HCT116 (cell line): ENCODE measurements at regions not wholly inside any gene's neighbourhood (a gene's known extent, or its start where the extent isn't known, plus 50 kb on each side); places are given as distances from the start of the nearest gene placed in this dataset.

Experiments used
- ATAC-seq: fragments of 200-7000 bp; cut with Tn5 transposase; 2 replicates; pipeline ENCODE4 v1.9.1; 2020; ENCODE audit warnings: mild to moderate bottlenecking, moderate library complexity
- BruUV-seq: library from RNA; stranded (reverse); fragments of 400-500 nt; replicated peaks from 2 replicates; lab custom pipeline; 2021; lab: Mats Ljungman, UMichigan
- CTCF ChIA-PET: fragments of 300-600 bp; sonication (Branson Sonifier 250); formaldehyde crosslinking; loops from one replicate; lab custom pipeline; 2021; ENCODE audit warnings: antibody characterized with exemption; lab: Charles Lee
- POLR2A ChIA-PET: fragments of 300-600, 350-600 bp; sonication (Branson Sonifier 250); formaldehyde crosslinking; loops from one replicate; lab custom pipeline; 2021; ENCODE audit warnings: antibody characterized with exemption; lab: Charles Lee
- RAD21 ChIA-PET, 2 experiments: fragments of 300-600 bp; sonication (Branson Sonifier 250); formaldehyde crosslinking; loops; one replicate each; lab custom pipeline; 2023; ENCODE audit warnings: low total read pairs in 2 of 2; ENCODE audit not compliant: uncharacterized antibody in 2 of 2, unreplicated experiment in 2 of 2, low non-redundant PET in 1 of 2; lab: Charles Lee
- DNase-seq: peaks from one replicate; pipeline ENCODE4 v3.0.0-alpha.2; 2010; ENCODE audit warnings: low read depth, low spot score
- H2AFZ ChIP-seq: fragments of 200-600 bp; shearing (Covaris generic), sonication (generic); 2 replicates; pipeline ENCODE4 v1.6.1; 2017; ENCODE audit warnings: low read depth, mixed run types, mixed read lengths, antibody characterized with exemption, low read length; ENCODE audit not compliant: poor library complexity, severe bottlenecking
- H3K27ac ChIP-seq: 2 replicates; pipeline ENCODE4 v1.5.1; 2012; ENCODE audit warnings: low read depth, low read length
- H3K27me3 ChIP-seq: fragments of 200-600 bp; sonication (generic); 2 replicates; pipeline ENCODE4 v1.6.1; 2016; ENCODE audit warnings: mixed run types, low read length, mixed read lengths; ENCODE audit not compliant: insufficient read depth
- H3K36me3 ChIP-seq, 2 experiments: fragments of 200-500 bp in 1 of 2; fragments of 200-600 bp in 1 of 2; sonication (Bioruptor generic) in 1 of 2; sonication (generic) in 1 of 2; 2 replicates each; pipeline versions ENCODE4 v1.5.1 to v1.6.1; 2014 to 2016; ENCODE audit warnings: low read length in 2 of 2, inconsistent platforms in 1 of 2, mixed read lengths in 1 of 2, mixed run types in 1 of 2; ENCODE audit not compliant: insufficient read depth in 2 of 2, control insufficient read depth in 1 of 2
- H3K4me1 ChIP-seq, 2 experiments: fragments of 200-600 bp in 1 of 2; sonication (generic) in 1 of 2; 2 replicates each; pipeline versions ENCODE4 v1.5.1 to v1.6.1; 2012 to 2017; ENCODE audit warnings: low read length in 2 of 2, inconsistent platforms in 1 of 2, mild to moderate bottlenecking in 1 of 2, mixed read lengths in 1 of 2, mixed run types in 1 of 2, moderate library complexity in 1 of 2; ENCODE audit not compliant: insufficient read depth in 2 of 2, control insufficient read depth in 1 of 2
- H3K4me2 ChIP-seq: fragments of 200-600 bp; sonication (generic); 2 replicates; pipeline ENCODE4 v1.6.1; 2017; ENCODE audit warnings: mixed run types, low read length, mixed read lengths
- H3K4me3 ChIP-seq, 2 experiments: fragments of 200-600 bp in 1 of 2; sonication (generic) in 1 of 2; replicated peaks in 1 of 2; 2 replicates each; pipeline ENCODE4 v1.5.1; 2011 to 2016; ENCODE audit warnings: low read length in 2 of 2, control low read depth in 1 of 2, low read depth in 1 of 2, mild to moderate bottlenecking in 1 of 2, mixed read lengths in 1 of 2, mixed run types in 1 of 2
- H3K79me2 ChIP-seq: fragments of 200-600 bp; sonication (generic); 2 replicates; pipeline ENCODE4 v1.6.1; 2017; ENCODE audit warnings: mild to moderate bottlenecking, mixed run types, low read length, moderate library complexity, mixed read lengths; ENCODE audit not compliant: insufficient read depth
- H3K9ac ChIP-seq: fragments of 200-600 bp; sonication (generic); 2 replicates; pipeline ENCODE4 v1.6.1; 2016; ENCODE audit warnings: low read length, mixed read lengths
- H3K9me2 ChIP-seq: fragments of 200-600 bp; sonication (generic), shearing (Covaris generic); 2 replicates; pipeline ENCODE4 v1.6.1; 2017; ENCODE audit warnings: mixed run types, mild to moderate bottlenecking, moderate library complexity; ENCODE audit not compliant: insufficient read depth
- H3K9me3 ChIP-seq, 2 experiments: fragments of 200-500 bp in 1 of 2; fragments of 200-600 bp in 1 of 2; sonication (Bioruptor generic) in 1 of 2; sonication (generic) in 1 of 2; 2 replicates each; pipeline ENCODE4 v1.6.1; 2014 to 2017; ENCODE audit warnings: low read length in 2 of 2, mixed read lengths in 2 of 2, inconsistent platforms in 1 of 2, low read depth in 1 of 2, mild to moderate bottlenecking in 1 of 2, mixed run types in 1 of 2, moderate library complexity in 1 of 2; ENCODE audit not compliant: control insufficient read depth in 1 of 2, insufficient read depth in 1 of 2
- H4K20me1 ChIP-seq: fragments of 200-600 bp; sonication (generic), shearing (Covaris generic); 2 replicates; pipeline ENCODE4 v1.6.1; 2017; ENCODE audit warnings: mixed run types, mild to moderate bottlenecking, moderate library complexity; ENCODE audit not compliant: insufficient read depth
- CEBPB ChIP-seq: IDR thresholded peaks from 2 replicates; pipeline ENCODE4 v1.6.1; 2012; ENCODE audit warnings: low read depth
- EZH2 ChIP-seq: fragments of 200-600 bp; sonication (generic); IDR thresholded peaks from 2 replicates; pipeline ENCODE4 v1.6.1; 2017; ENCODE audit warnings: antibody characterized with exemption, mixed run types
- EZH2phosphoT487 ChIP-seq: fragments of 200-600 bp; IDR thresholded peaks from 2 replicates; pipeline ENCODE4 v1.6.1; 2018; ENCODE audit warnings: antibody characterized with exemption, borderline replicate concordance
- SIN3A ChIP-seq: IDR thresholded peaks from 2 replicates; pipeline ENCODE4 v1.6.1; 2012; ENCODE audit warnings: low read depth
- intact Hi-C: fragments of 100-400 bp; cut with micrococcal nuclease; formaldehyde crosslinking; loops from 2 replicates; pipeline ENCODE4 v1.10.0; 2022
- TF ChIP-seq, protein P1 (sequence below): IDR thresholded peaks from 2 replicates; pipeline ENCODE4 v1.6.1; 2011; ENCODE audit warnings: mild to moderate bottlenecking, low read length, moderate library complexity; ENCODE audit not compliant: insufficient replicate concordance; ENCODE audit errors: extremely low read depth
- TF ChIP-seq, protein P2 (sequence below), 3 experiments: fragments of 200-600 bp in 1 of 3; sonication (generic) in 1 of 3; IDR thresholded peaks in 2 of 3; conservative IDR thresholded peaks in 1 of 3; 2 replicates each; pipeline ENCODE4 v1.5.1; 2012 to 2017; ENCODE audit warnings: low read depth in 2 of 3, low read length in 2 of 3, antibody characterized with exemption in 1 of 3, borderline replicate concordance in 1 of 3, control low read depth in 1 of 3, mild to moderate bottlenecking in 1 of 3, mixed read lengths in 1 of 3, mixed run types in 1 of 3, moderate library complexity in 1 of 3; ENCODE audit not compliant: insufficient read depth in 1 of 3

DNA sequence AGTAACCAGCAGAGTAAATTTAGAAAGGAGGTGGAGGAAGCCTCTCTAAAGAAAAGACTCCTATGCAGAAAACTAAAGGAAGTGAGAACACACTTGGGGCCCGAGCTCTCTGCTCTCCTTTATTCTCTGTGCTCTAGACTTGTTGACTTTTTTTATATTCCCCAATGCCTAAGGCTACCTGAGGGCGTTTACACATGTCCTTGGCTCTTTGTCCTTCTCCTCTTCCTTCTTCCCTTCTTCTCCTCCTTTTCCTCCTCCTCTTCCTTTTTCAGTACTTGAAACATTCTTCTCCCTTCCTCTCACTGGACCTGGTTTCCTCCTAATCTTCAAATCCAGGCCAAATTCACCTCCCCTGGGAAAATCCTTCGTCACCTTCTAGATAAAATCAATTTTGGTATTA is 256.4 kb upstream of the TRPC7 start:
- ChIA-PET POLR2A (no interaction called here), RAD21 (no interaction called here), CTCF (no interaction called here)
- Histone ChIP-seq H3K9ac (no peak overlapping the region), H3K36me3 (no peaks in the 10 kb centered on the region), H3K4me1 (no peaks in the 10 kb centered on the region), H3K9me2 (no peaks in the 10 kb centered on the region), H3K79me2 (no peaks in the 10 kb centered on the region), H3K9me3 (no peaks in the 10 kb centered on the region), H3K27ac (no peak overlapping the region), H3K4me3 (no peak overlapping the region), H2AFZ (no peak overlapping the region), H3K4me2 (no peak overlapping the region), H4K20me1 (no peaks in the 10 kb centered on the region), H3K27me3 (0 out of 2 replicates have a peak, but pooled peaks cover 3% of the 10 kb centered on the region)
- no TSS peak for BruUV-seq
- ATAC-seq (no peak), DNase-seq (no peak)
- intact Hi-C loops = no loop called here
- no peak for TF ChIP-seq EZH2
- TF ChIP-seq CEBPB = no peak
- TF ChIP-seq SIN3A = no peak
- TF ChIP-seq EZH2phosphoT487 = no peak
- TF ChIP-seq, protein P1, sequence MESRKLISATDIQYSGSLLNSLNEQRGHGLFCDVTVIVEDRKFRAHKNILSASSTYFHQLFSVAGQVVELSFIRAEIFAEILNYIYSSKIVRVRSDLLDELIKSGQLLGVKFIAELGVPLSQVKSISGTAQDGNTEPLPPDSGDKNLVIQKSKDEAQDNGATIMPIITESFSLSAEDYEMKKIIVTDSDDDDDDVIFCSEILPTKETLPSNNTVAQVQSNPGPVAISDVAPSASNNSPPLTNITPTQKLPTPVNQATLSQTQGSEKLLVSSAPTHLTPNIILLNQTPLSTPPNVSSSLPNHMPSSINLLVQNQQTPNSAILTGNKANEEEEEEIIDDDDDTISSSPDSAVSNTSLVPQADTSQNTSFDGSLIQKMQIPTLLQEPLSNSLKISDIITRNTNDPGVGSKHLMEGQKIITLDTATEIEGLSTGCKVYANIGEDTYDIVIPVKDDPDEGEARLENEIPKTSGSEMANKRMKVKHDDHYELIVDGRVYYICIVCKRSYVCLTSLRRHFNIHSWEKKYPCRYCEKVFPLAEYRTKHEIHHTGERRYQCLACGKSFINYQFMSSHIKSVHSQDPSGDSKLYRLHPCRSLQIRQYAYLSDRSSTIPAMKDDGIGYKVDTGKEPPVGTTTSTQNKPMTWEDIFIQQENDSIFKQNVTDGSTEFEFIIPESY = no peak

DNA sequence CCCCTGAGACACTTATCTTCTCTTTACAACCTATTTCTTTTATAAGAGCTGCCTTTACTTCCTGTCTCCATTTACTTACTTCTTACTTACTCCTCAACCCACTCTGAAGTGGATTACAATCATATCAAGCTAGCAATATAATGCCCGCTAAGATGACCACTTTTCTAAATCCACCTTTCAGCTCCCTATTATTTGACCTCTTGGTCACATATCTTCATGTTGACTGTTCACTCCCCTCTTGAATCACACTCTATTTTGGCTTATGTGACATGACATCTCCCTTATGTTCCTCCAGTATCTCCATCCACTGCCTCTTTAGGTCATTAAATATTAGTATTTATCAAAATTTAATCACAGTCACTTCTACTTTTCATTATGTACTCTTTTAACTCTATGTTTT is 255.3 kb upstream of the TRPC7 start:
- H2AFZ ChIP-seq = no peak overlapping the region
- no TSS peak for BruUV-seq
- CTCF ChIA-PET = no interaction called here
- TF ChIP-seq, protein P2, sequence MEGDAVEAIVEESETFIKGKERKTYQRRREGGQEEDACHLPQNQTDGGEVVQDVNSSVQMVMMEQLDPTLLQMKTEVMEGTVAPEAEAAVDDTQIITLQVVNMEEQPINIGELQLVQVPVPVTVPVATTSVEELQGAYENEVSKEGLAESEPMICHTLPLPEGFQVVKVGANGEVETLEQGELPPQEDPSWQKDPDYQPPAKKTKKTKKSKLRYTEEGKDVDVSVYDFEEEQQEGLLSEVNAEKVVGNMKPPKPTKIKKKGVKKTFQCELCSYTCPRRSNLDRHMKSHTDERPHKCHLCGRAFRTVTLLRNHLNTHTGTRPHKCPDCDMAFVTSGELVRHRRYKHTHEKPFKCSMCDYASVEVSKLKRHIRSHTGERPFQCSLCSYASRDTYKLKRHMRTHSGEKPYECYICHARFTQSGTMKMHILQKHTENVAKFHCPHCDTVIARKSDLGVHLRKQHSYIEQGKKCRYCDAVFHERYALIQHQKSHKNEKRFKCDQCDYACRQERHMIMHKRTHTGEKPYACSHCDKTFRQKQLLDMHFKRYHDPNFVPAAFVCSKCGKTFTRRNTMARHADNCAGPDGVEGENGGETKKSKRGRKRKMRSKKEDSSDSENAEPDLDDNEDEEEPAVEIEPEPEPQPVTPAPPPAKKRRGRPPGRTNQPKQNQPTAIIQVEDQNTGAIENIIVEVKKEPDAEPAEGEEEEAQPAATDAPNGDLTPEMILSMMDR (IDR thresholded peaks at IDR 0.05 in 2 of 3, conservative IDR thresholded peaks at IDR 0.05 in 1 of 3; ENCODE audit: borderline replicate concordance in 1 of 3, insufficient read depth in 1 of 3, low read depth in 2 of 3, low read length in 2 of 3) = no peak
- no peak for TF ChIP-seq EZH2phosphoT487
- TF ChIP-seq, all 23 proteins: peak for 0
- H3K27me3 ChIP-seq = 0 out of 2 replicates have a peak, but pooled peaks cover 3% of the 10 kb centered on the region
- no peaks in the 10 kb centered on the region for H3K4me1 ChIP-seq
- ChIA-PET RAD21 (no interaction called here), POLR2A (no interaction called here)
- no peaks in the 10 kb centered on the region for H3K9me3 ChIP-seq
- H3K27ac ChIP-seq = no peak overlapping the region
- no peaks in the 10 kb centered on the region for H4K20me1 ChIP-seq
- no peak overlapping the region for H3K4me2 ChIP-seq
- H3K36me3 ChIP-seq = no peaks in the 10 kb centered on the region
- DNase-seq = no peak
- no peak for ATAC-seq
- no peaks in the 10 kb centered on the region for H3K9me2 ChIP-seq
- H3K9ac ChIP-seq = no peak overlapping the region
- intact Hi-C loops = no loop called here
- H3K79me2 ChIP-seq = no peaks in the 10 kb centered on the region
- H3K4me3 ChIP-seq = no peak overlapping the region
